Upper lobe of left lung (tissue), 6 donors: ENCODE measurements at regions not wholly inside any gene's neighbourhood (a gene's known extent, or its start where the extent isn't known, plus 50 kb on each side); places are given as distances from the start of the nearest gene placed in this dataset.

Source experiments
- ATAC-seq, 2 donors: fragments of 200-7000 bp; cut with Tn5 transposase; one replicate each; pipeline ENCODE4 v1.9.1; 2022; ENCODE audit warnings: mild to moderate bottlenecking in 2 of 2, moderate library complexity in 2 of 2; ENCODE audit not compliant: low FRiP score in 2 of 2
- DNase-seq, 2 donors: peaks; one replicate each; pipeline ENCODE4 v3.0.0-alpha.2; 2019 to 2020
- H3K27ac ChIP-seq, 4 donors: fragments of 200-600 bp; sonication (generic); one replicate each; pipeline ENCODE4 v1.5.1; 2016 to 2019
- H3K27me3 ChIP-seq, 4 donors: fragments of 200-600 bp; sonication (generic); one replicate each; pipeline ENCODE4 v1.5.1; 2017 to 2019
- H3K36me3 ChIP-seq, 4 donors: fragments of 200-600 bp; sonication (generic); one replicate each; pipeline ENCODE4 v1.5.1; 2016 to 2019
- H3K4me1 ChIP-seq, 4 donors: fragments of 200-600 bp; sonication (generic); one replicate each; pipeline ENCODE4 v1.5.1; 2018 to 2019
- H3K4me3 ChIP-seq, 4 donors: fragments of 200-600 bp; sonication (generic); one replicate each; pipeline ENCODE4 v1.5.1; 2017 to 2019; ENCODE audit warnings: mild to moderate bottlenecking in 2 of 4, moderate library complexity in 1 of 4
- H3K9me3 ChIP-seq, 4 donors: fragments of 200-600 bp; sonication (generic); one replicate each; pipeline ENCODE4 v1.5.1; 2018 to 2019
- EP300 ChIP-seq, 4 donors: sonication (generic); formaldehyde crosslinking; IDR thresholded peaks; one replicate each; pipeline ENCODE4 v1.5.1; 2017; ENCODE audit warnings: antibody characterized with exemption in 4 of 4, control low read depth in 2 of 4
- POLR2A ChIP-seq, 4 donors: fragments of 450-650 bp; IDR thresholded peaks; one replicate each; pipeline ENCODE4 v1.5.1; 2016 to 2017; ENCODE audit warnings: antibody characterized with exemption in 4 of 4, mild to moderate bottlenecking in 2 of 4
- POLR2AphosphoS5 ChIP-seq, 2 donors: sonication (generic); formaldehyde crosslinking; IDR thresholded peaks; one replicate each; pipeline ENCODE4 v1.5.1; 2017; ENCODE audit warnings: antibody characterized with exemption in 2 of 2
- WGBS, 2 donors: methylation state at CpG; one replicate each; pipeline ENCODE4 v1.1.5; 2017 to 2018; 5-methylcytosine and 5-hydroxymethylcytosine counted together
- TF ChIP-seq, protein P1 (sequence below), 6 experiments: fragments of 450-650 bp in 4 of 6; fragments of 200-600 bp in 2 of 6; sonication (generic) in 2 of 6; IDR thresholded peaks; one replicate each; pipeline ENCODE4 v1.5.1; 2016 to 2019; ENCODE audit warnings: antibody characterized with exemption in 6 of 6
- donor health status: DM: no; HTN: no; CAD: no; lungs with moderate emphysema.
- donor health status: DM: no; HTN: yes; CAD: no; lungs with severe emphysema.

DNA sequence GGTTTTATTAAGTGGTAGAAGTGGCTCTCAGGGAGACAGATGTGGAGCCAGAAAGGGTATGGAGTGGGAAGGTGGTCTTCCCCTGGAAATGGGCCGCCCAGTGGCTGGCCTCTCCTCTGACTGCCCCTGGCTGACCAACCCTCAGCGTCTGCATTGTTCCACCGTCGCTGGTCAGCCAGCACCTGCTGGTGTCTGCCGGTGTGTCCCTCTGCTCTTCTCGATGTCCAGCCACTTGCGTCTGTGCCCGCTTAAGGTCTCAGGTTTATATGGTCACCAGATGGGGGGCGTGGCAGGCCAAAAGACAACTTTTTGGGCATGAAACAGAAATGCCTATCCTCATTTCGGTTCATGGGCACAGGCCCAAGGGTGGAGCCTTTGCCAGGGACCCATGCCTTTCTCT lies 1221.5 kb downstream of the JRKL start:
- TF ChIP-seq EP300 (IDR thresholded peaks at IDR 0.05) (no peak), POLR2AphosphoS5 (IDR thresholded peaks at IDR 0.05) (no peak), POLR2A (IDR thresholded peaks at IDR 0.05) (no peak)
- TF ChIP-seq, protein P1, sequence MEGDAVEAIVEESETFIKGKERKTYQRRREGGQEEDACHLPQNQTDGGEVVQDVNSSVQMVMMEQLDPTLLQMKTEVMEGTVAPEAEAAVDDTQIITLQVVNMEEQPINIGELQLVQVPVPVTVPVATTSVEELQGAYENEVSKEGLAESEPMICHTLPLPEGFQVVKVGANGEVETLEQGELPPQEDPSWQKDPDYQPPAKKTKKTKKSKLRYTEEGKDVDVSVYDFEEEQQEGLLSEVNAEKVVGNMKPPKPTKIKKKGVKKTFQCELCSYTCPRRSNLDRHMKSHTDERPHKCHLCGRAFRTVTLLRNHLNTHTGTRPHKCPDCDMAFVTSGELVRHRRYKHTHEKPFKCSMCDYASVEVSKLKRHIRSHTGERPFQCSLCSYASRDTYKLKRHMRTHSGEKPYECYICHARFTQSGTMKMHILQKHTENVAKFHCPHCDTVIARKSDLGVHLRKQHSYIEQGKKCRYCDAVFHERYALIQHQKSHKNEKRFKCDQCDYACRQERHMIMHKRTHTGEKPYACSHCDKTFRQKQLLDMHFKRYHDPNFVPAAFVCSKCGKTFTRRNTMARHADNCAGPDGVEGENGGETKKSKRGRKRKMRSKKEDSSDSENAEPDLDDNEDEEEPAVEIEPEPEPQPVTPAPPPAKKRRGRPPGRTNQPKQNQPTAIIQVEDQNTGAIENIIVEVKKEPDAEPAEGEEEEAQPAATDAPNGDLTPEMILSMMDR (IDR thresholded peaks at IDR 0.05) = no peak
- Histone ChIP-seq H3K4me3 (no peak overlapping the region), H3K27ac (no peak overlapping the region), H3K9me3 (peaks cover 0 to 20% (median 4%) of the 10 kb centered on the region in 4 donors), H3K36me3 (no peaks in the 10 kb centered on the region), H3K4me1 (no peaks in the 10 kb centered on the region), H3K27me3 (no peaks in the 10 kb centered on the region)
- DNase-seq (peak in 1 of 2 donors; percentile 32), ATAC-seq (no peak)
- WGBS, 2 donors = 89 to 96% methylated on average over 10 of the region's 10 CpGs

- no peak for DNase-seq
- TF ChIP-seq POLR2A (IDR thresholded peaks at IDR 0.05) (no peak), EP300 (IDR thresholded peaks at IDR 0.05) (no peak), POLR2AphosphoS5 (IDR thresholded peaks at IDR 0.05) (no peak)
- TF ChIP-seq, protein P1 (IDR thresholded peaks at IDR 0.05) = no peak
- Histone ChIP-seq H3K4me1 (no peaks in the 10 kb centered on the region), H3K27ac (no peak overlapping the region), H3K36me3 (no peaks in the 10 kb centered on the region), H3K27me3 (no peaks in the 10 kb centered on the region), H3K4me3 (no peak overlapping the region), H3K9me3 (peaks cover 0 to 18% (median 7%) of the 10 kb centered on the region in 4 donors)
- no peak for ATAC-seq
- 46 to 59% methylated on average over 3 of the region's 3 CpGs for WGBS, 2 donors
Observed at GRCh38 chr11:97614606-97615005, 1224.8 kb downstream of the JRKL start.

GRCh38 chr11:97615546-97615945 lies 1225.7 kb downstream of the JRKL start:
- ATAC-seq (no peak), DNase-seq (no peak)
- WGBS, 2 donors = 57 to 66% methylated on average over 4 of the region's 4 CpGs
- Histone ChIP-seq H3K36me3 (no peaks in the 10 kb centered on the region), H3K4me3 (no peak overlapping the region), H3K4me1 (no peaks in the 10 kb centered on the region), H3K9me3 (peaks cover 0 to 14% (median 5%) of the 10 kb centered on the region in 4 donors), H3K27ac (no peak overlapping the region), H3K27me3 (no peaks in the 10 kb centered on the region)
- TF ChIP-seq POLR2A (IDR thresholded peaks at IDR 0.05) (no peak), POLR2AphosphoS5 (IDR thresholded peaks at IDR 0.05) (no peak), EP300 (IDR thresholded peaks at IDR 0.05) (no peak)
- TF ChIP-seq, protein P1 (IDR thresholded peaks at IDR 0.05) = no peak

DNA sequence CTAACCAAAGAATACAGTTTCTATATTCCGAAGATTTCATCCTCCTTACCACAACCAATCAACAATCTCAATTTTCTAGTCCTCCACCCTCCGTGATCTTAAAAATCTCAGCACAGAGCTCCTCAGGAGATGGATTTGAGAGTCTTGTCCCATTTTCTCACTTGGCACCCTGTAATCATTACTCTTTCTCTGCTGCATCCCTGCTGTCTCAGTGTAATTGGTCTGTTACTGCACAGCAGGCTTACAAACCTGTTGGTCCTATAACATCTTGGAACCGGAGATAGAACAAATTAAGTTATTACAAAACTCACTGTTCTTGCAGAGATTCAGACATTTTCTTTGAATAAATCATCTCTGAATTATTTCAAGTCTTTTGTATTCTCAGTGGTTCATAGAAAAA lies 1227.2 kb downstream of the JRKL start:
- Histone ChIP-seq H3K9me3 (peaks cover 0 to 10% (median 4%) of the 10 kb centered on the region in 4 donors), H3K27me3 (no peaks in the 10 kb centered on the region), H3K36me3 (no peaks in the 10 kb centered on the region), H3K4me1 (no peaks in the 10 kb centered on the region), H3K27ac (no peak overlapping the region), H3K4me3 (no peak overlapping the region)
- no peak for DNase-seq
- no peak for ATAC-seq
- WGBS, 2 donors = 88 to 91% methylated on average over 3 of the region's 3 CpGs
- TF ChIP-seq POLR2AphosphoS5 (IDR thresholded peaks at IDR 0.05) (no peak), POLR2A (IDR thresholded peaks at IDR 0.05) (no peak), EP300 (IDR thresholded peaks at IDR 0.05) (no peak)
- TF ChIP-seq, protein P1 (IDR thresholded peaks at IDR 0.05) = no peak

DNA sequence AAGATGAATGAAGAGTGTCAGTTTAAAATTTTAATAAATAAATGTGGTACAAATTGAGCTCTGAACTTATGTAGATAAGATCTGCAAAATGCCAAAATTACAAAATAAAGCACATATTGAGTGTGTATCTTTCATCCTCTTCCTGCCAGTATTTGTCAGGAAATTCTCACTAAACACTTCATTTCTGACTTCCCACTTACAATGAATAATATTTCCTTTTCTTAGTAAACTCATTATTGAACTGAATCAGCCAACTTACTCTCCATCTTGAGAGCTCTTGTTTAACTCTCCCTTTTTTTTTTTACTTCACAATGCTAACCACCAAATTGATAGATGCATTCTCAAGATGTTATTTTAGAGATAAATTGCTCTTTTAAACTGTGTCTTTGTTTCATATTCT lies 1230.2 kb downstream of the JRKL start:
- Histone ChIP-seq H3K36me3 (no peaks in the 10 kb centered on the region), H3K4me3 (no peak overlapping the region), H3K27me3 (no peaks in the 10 kb centered on the region), H3K4me1 (no peaks in the 10 kb centered on the region), H3K27ac (no peak overlapping the region), H3K9me3 (peaks cover 0 to 10% (median 4%) of the 10 kb centered on the region in 4 donors)
- no peak for DNase-seq
- ATAC-seq = no peak
- TF ChIP-seq POLR2AphosphoS5 (IDR thresholded peaks at IDR 0.05) (no peak), POLR2A (IDR thresholded peaks at IDR 0.05) (no peak), EP300 (IDR thresholded peaks at IDR 0.05) (no peak)
- TF ChIP-seq, protein P1 (IDR thresholded peaks at IDR 0.05) = no peak
